ENCODE measurements at regions not wholly inside any gene's neighbourhood (a gene's known extent, or its start where the extent isn't known, plus 50 kb on each side); places are given as distances from the start of the nearest gene placed in this dataset.
"Not testable (repeated sequence)": the region's sequence is repeated elsewhere in the genome, so short reads cannot be mapped to it uniquely, and the experiment has no call there.

GRCh38 chrX:40530509-40530908 is 50.3 kb upstream of the ATP6AP2 start:
- no peak for DNase-seq (ENCODE audit: low read depth in 2 of 2)

- no peak for DNase-seq (ENCODE audit: low read depth in 2 of 2)
Observed at GRCh38 chrX:40527543-40527942, 53.2 kb upstream of the ATP6AP2 start.

GRCh38 chrX:40526412-40526811 is 54.4 kb upstream of the ATP6AP2 start:
- no peak for DNase-seq (ENCODE audit: low read depth in 2 of 2)

- not testable (repeated sequence) for DNase-seq (ENCODE audit: low read depth in 2 of 2)
Observed at GRCh38 chrX:40525901-40526300, 54.9 kb upstream of the ATP6AP2 start.

GRCh38 chrX:40524423-40524822 is 56.3 kb upstream of the ATP6AP2 start:
- no peak for DNase-seq (ENCODE audit: low read depth in 2 of 2)

- no peak for DNase-seq (ENCODE audit: low read depth in 2 of 2)
Observed at GRCh38 chrX:40523852-40524251, 56.9 kb upstream of the ATP6AP2 start.

- DNase-seq (ENCODE audit: low read depth in 2 of 2): no peak
Observed at GRCh38 chrX:40521868-40522450, 58.8 kb upstream of the ATP6AP2 start.

- DNase-seq (ENCODE audit: low read depth in 2 of 2): no peak
Observed at GRCh38 chrX:40514376-40514775, 66.4 kb upstream of the ATP6AP2 start.

GRCh38 chrX:40513835-40514234 is 66.9 kb upstream of the ATP6AP2 start:
- DNase-seq (ENCODE audit: low read depth in 2 of 2): no peak

GRCh38 chrX:40513012-40513411 is 67.8 kb upstream of the ATP6AP2 start:
- no peak for DNase-seq (ENCODE audit: low read depth in 2 of 2)

GRCh38 chrX:40511258-40511657 is 69.5 kb upstream of the ATP6AP2 start:
- no peak for DNase-seq (ENCODE audit: low read depth in 2 of 2)

- DNase-seq (ENCODE audit: low read depth in 2 of 2): no peak
Observed at GRCh38 chrX:40508560-40508959, 72.2 kb upstream of the ATP6AP2 start.

GRCh38 chrX:40506201-40506985 is 74.4 kb upstream of the ATP6AP2 start:
- DNase-seq (ENCODE audit: low read depth in 2 of 2): no peak

- DNase-seq (ENCODE audit: low read depth in 2 of 2): no peak
Observed at GRCh38 chrX:40504801-40505605, 75.8 kb upstream of the ATP6AP2 start.

GRCh38 chrX:40503094-40503493 is 77.7 kb upstream of the ATP6AP2 start:
- DNase-seq (ENCODE audit: low read depth in 2 of 2): no peak

- no peak for DNase-seq (ENCODE audit: low read depth in 2 of 2)
Observed at GRCh38 chrX:40502688-40503087, 78.1 kb upstream of the ATP6AP2 start.

GRCh38 chrX:40501164-40501855 is 79.5 kb upstream of the ATP6AP2 start:
- no peak for DNase-seq (ENCODE audit: low read depth in 2 of 2)

- no peak for DNase-seq (ENCODE audit: low read depth in 2 of 2)
Observed at GRCh38 chrX:40496728-40497127, 84.0 kb upstream of the ATP6AP2 start.

- no peak for DNase-seq (ENCODE audit: low read depth in 2 of 2)
Observed at GRCh38 chrX:40495659-40496058, 85.1 kb upstream of the ATP6AP2 start.

GRCh38 chrX:40494005-40494404 is 86.8 kb upstream of the ATP6AP2 start:
- DNase-seq (ENCODE audit: low read depth in 2 of 2): no peak

GRCh38 chrX:40488296-40488695 is 92.5 kb upstream of the ATP6AP2 start:
- DNase-seq (ENCODE audit: low read depth in 2 of 2): no peak

- no peak for DNase-seq (ENCODE audit: low read depth in 2 of 2)
Observed at GRCh38 chrX:40485973-40486372, 94.8 kb upstream of the ATP6AP2 start.

Data from stimulated activated CD4-positive, alpha-beta T cell treated with anti-CD3 and anti-CD28 coated beads, Interleukin-1b, Interleukin-23, amount 100 ng/mL, for 4 hours (primary cell).